ENCODE measurements at regions not wholly inside any gene's neighbourhood (a gene's known extent, or its start where the extent isn't known, plus 50 kb on each side); places are given as distances from the start of the nearest gene placed in this dataset.

- Histone ChIP-seq H3K79me2 (ENCODE audit: control insufficient read depth, insufficient read depth, low read length) (no peaks in the 10 kb centered on the region), H3K9ac (replicated peaks; ENCODE audit: extremely low read depth, insufficient read depth, low read length) (no peak overlapping the region), H3K27ac (ENCODE audit: insufficient read depth, low read depth, low read length) (no peak overlapping the region), H2AFZ (ENCODE audit: low read depth, low read length) (no peak overlapping the region), H3K9me3 (replicated peaks; ENCODE audit: control insufficient read depth, insufficient read depth, low read length) (no peaks in the 10 kb centered on the region), H3K9me1 (replicated peaks; ENCODE audit: control insufficient read depth, extremely low read depth, insufficient read depth, low read length) (no peaks in the 10 kb centered on the region), H3K27me3 (ENCODE audit: control insufficient read depth in 2 of 2, insufficient read depth in 2 of 2, low read length in 2 of 2) (no peaks in the 10 kb centered on the region), H3K36me3 (ENCODE audit: control insufficient read depth in 2 of 2, extremely low read depth in 1 of 2, insufficient read depth in 2 of 2, low read length in 2 of 2) (no peaks in the 10 kb centered on the region), H3K4me3 (replicated peaks in 1 of 3; ENCODE audit: insufficient read depth in 1 of 3, low read depth in 1 of 3, low read length in 3 of 3) (no peak overlapping the region), H3K4me2 (ENCODE audit: insufficient read depth, low read length) (no peak overlapping the region), H3K4me1 (ENCODE audit: control insufficient read depth, extremely low read depth, insufficient read depth, low read length) (no peaks in the 10 kb centered on the region), H4K20me1 (replicated peaks; ENCODE audit: control insufficient read depth, extremely low read depth, insufficient read depth, low read length) (no peaks in the 10 kb centered on the region)
- TF ChIP-seq MAX (IDR thresholded peaks at IDR 0.05; ENCODE audit: insufficient read depth, insufficient read length), result no peak
- no peak for TF ChIP-seq EZH2 (IDR thresholded peaks at IDR 0.05; ENCODE audit: borderline replicate concordance, low read depth, low read length, severe bottlenecking)
- TF ChIP-seq FOS (IDR thresholded peaks at IDR 0.05; ENCODE audit: borderline replicate concordance, insufficient read depth, low read length), result no peak
- no peak for TF ChIP-seq CTCF (IDR thresholded peaks at IDR 0.05; ENCODE audit: extremely low read depth in 1 of 2, insufficient read depth in 1 of 2, low read depth in 1 of 2, low read length in 2 of 2)
- no peak for DNase-seq (ENCODE audit: low read depth, low spot score)
- ChIA-PET CTCF (interaction anchor here (1.4 kb wide), 1 partner anchor 1110 kb away, joined by 3 read pairs; no protein-coding TSS in a partner anchor), POLR2A (no interaction called here)
- BruUV-seq (replicated peaks), result no TSS peak
- intact Hi-C loops (cut with micrococcal nuclease) (loop anchor here (2.0 kb wide), 1 partner anchor 887 kb away; no protein-coding TSS in a partner anchor), dilution Hi-C loops (cut with MboI; ENCODE audit: extremely low pct_ligation_motif_present, low sequenced_read_pairs) (no loop called here)
- no peak for FAIRE-seq
Measured at GRCh38 chr1:194293851-194294405, 1107.5 kb upstream of the B3GALT2 start.

GRCh38 chr1:194292966-194293365, 1106.6 kb upstream of the B3GALT2 start:
- BruUV-seq (replicated peaks), result no TSS peak
- Histone ChIP-seq H3K9ac (replicated peaks; ENCODE audit: extremely low read depth, insufficient read depth, low read length) (no peak overlapping the region), H3K4me1 (ENCODE audit: control insufficient read depth, extremely low read depth, insufficient read depth, low read length) (no peaks in the 10 kb centered on the region), H3K27ac (ENCODE audit: insufficient read depth, low read depth, low read length) (no peak overlapping the region), H3K4me2 (ENCODE audit: insufficient read depth, low read length) (no peak overlapping the region), H3K27me3 (ENCODE audit: control insufficient read depth in 2 of 2, insufficient read depth in 2 of 2, low read length in 2 of 2) (no peaks in the 10 kb centered on the region), H3K9me1 (replicated peaks; ENCODE audit: control insufficient read depth, extremely low read depth, insufficient read depth, low read length) (no peaks in the 10 kb centered on the region), H3K4me3 (replicated peaks in 1 of 3; ENCODE audit: insufficient read depth in 1 of 3, low read depth in 1 of 3, low read length in 3 of 3) (no peak overlapping the region), H3K79me2 (ENCODE audit: control insufficient read depth, insufficient read depth, low read length) (no peaks in the 10 kb centered on the region), H3K36me3 (ENCODE audit: control insufficient read depth in 2 of 2, extremely low read depth in 1 of 2, insufficient read depth in 2 of 2, low read length in 2 of 2) (no peaks in the 10 kb centered on the region), H4K20me1 (replicated peaks; ENCODE audit: control insufficient read depth, extremely low read depth, insufficient read depth, low read length) (no peaks in the 10 kb centered on the region), H2AFZ (ENCODE audit: low read depth, low read length) (no peak overlapping the region), H3K9me3 (replicated peaks; ENCODE audit: control insufficient read depth, insufficient read depth, low read length) (no peaks in the 10 kb centered on the region)
- intact Hi-C loops (cut with micrococcal nuclease) (no loop called here), dilution Hi-C loops (cut with MboI; ENCODE audit: extremely low pct_ligation_motif_present, low sequenced_read_pairs) (no loop called here)
- FAIRE-seq (no peak), DNase-seq (ENCODE audit: low read depth, low spot score) (no peak)
- ChIA-PET CTCF (interaction anchor here (1.4 kb wide), 1 partner anchor 1109 kb away, joined by 3 read pairs; no protein-coding TSS in a partner anchor), POLR2A (no interaction called here)
- TF ChIP-seq MAX (IDR thresholded peaks at IDR 0.05; ENCODE audit: insufficient read depth, insufficient read length), result no peak
- no peak for TF ChIP-seq MYC (IDR thresholded peaks at IDR 0.05; ENCODE audit: low read depth, low read length)
